ENCODE measurements at regions not wholly inside any gene's neighbourhood (a gene's known extent, or its start where the extent isn't known, plus 50 kb on each side); places are given as distances from the start of the nearest gene placed in this dataset.

DNA sequence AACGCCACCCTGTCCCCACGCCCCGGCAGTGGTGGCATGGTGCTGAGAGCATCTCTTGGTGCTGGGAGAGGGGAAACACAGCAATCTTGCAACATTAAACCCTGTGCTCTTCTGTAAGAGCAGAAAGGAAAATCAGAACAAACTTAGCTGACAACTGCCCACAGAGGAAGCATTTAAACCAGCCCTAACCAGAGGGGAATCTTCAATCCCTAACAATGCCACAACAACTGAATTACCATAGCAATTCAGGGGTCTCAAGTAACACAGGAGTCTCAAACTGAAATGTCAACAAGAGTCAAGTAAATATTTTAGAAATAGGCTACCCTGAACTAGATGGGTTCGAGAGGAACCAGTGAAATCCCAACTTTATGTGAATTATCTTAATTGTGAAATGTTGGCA, 1983.6 kb downstream of the NCAM2 start:
- H3K36me3 ChIP-seq: no peaks in the 10 kb centered on the region
- no peaks in the 10 kb centered on the region for H3K27me3 ChIP-seq
- no peaks in the 10 kb centered on the region for H3K4me1 ChIP-seq
- DNase-seq: no peak
- TF ChIP-seq, protein P1, sequence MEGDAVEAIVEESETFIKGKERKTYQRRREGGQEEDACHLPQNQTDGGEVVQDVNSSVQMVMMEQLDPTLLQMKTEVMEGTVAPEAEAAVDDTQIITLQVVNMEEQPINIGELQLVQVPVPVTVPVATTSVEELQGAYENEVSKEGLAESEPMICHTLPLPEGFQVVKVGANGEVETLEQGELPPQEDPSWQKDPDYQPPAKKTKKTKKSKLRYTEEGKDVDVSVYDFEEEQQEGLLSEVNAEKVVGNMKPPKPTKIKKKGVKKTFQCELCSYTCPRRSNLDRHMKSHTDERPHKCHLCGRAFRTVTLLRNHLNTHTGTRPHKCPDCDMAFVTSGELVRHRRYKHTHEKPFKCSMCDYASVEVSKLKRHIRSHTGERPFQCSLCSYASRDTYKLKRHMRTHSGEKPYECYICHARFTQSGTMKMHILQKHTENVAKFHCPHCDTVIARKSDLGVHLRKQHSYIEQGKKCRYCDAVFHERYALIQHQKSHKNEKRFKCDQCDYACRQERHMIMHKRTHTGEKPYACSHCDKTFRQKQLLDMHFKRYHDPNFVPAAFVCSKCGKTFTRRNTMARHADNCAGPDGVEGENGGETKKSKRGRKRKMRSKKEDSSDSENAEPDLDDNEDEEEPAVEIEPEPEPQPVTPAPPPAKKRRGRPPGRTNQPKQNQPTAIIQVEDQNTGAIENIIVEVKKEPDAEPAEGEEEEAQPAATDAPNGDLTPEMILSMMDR (IDR thresholded peaks at IDR 0.05): no peak
- no peak overlapping the region for H3K4me3 ChIP-seq
- intact Hi-C loops (cut with DNase I): no loop called here
- no peak overlapping the region for H3K9ac ChIP-seq (ENCODE audit: low read depth in 2 of 2, low read length in 2 of 2)
- no peak overlapping the region for H3K27ac ChIP-seq
- no peaks in the 10 kb centered on the region for H3K9me3 ChIP-seq

DNA sequence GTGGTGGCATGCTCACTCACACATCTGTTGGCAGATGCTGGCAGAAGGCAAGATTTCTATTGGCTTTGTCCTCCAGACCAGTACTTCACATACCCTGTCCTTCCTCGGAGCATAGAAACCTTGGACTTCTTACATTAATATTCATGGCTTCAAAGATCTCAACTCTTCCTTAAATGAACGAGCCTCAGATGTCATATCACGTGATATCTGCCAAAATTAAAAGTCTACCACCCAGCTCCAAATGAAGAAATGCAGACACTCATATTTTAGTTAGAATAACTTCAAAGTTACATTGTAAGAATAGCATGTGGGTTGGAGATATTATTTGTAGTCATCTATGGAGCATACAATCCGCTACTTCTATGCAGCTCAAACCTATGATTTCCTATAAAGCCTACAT, 1994.9 kb downstream of the NCAM2 start:
- TF ChIP-seq, protein P1 (IDR thresholded peaks at IDR 0.05): no peak
- H3K4me1 ChIP-seq: no peaks in the 10 kb centered on the region
- H3K9ac ChIP-seq (ENCODE audit: low read depth in 2 of 2, low read length in 2 of 2): no peak overlapping the region
- no peaks in the 10 kb centered on the region for H3K36me3 ChIP-seq
- no peak for DNase-seq
- intact Hi-C loops (cut with DNase I): no loop called here
- H3K27ac ChIP-seq: no peak overlapping the region
- no peaks in the 10 kb centered on the region for H3K9me3 ChIP-seq
- H3K4me3 ChIP-seq: no peak overlapping the region
- H3K27me3 ChIP-seq: no peaks in the 10 kb centered on the region

DNA sequence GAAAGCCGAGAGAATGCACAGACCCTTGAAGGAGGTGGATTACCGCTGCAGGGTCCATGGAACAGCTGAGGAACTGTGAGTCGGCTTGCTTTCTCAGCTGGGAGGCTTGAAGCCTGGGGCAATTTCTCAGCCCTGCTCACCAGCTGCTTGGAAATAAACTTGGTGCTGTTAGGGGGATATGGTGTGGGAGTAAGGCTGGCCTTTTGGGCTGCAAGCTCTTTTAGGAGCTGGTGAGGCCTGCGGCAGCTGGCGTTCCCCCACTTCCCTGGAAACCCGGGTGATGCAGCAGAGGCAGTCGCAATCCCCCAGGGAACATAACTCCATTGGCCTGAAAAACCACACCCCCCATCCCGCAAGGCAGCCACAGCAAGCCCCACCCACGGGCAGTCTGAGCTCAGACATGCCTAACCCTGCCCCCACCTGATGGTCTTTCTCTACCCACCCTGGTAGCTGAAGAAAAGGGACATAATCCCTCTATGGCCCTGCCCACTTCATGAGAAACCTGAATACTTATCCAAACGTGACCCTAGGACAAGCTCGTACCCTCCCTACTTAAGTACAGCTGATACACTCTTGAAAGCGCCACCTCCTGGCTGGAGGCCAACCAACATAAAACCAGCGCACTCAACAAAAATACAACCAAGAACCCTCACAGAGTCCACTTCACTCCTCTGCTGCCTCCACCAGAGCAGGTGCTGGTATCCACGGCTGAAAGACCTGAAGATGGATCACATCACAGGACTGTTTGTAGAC, 1995.8 kb downstream of the NCAM2 start:
- no peak overlapping the region for H3K4me3 ChIP-seq
- TF ChIP-seq, protein P1 (IDR thresholded peaks at IDR 0.05): no peak
- H3K4me1 ChIP-seq: no peaks in the 10 kb centered on the region
- intact Hi-C loops (cut with DNase I): no loop called here
- no peak overlapping the region for H3K9ac ChIP-seq (ENCODE audit: low read depth in 2 of 2, low read length in 2 of 2)
- DNase-seq: no peak
- no peaks in the 10 kb centered on the region for H3K36me3 ChIP-seq
- no peak overlapping the region for H3K27ac ChIP-seq
- H3K9me3 ChIP-seq: no peaks in the 10 kb centered on the region
- H3K27me3 ChIP-seq: no peaks in the 10 kb centered on the region

DNA sequence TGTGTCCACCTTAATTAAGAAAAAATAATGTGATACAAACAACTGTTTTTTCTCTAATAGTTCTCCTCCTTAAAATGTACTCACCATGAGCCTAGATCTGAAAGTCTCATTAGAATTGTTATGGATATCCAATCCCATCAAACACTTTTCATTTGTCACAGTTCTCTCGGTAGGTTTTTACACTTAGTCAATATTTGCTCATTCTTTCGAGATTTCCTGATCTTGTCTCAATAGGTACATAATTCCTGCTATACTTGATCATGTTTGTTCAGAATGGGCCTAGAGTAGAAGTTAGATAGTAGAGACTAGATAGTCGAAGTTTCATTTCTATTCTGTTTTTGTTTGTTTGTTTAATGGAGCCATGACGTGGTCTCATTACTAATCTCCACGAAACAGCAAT, 2005.7 kb downstream of the NCAM2 start:
- TF ChIP-seq, protein P1 (IDR thresholded peaks at IDR 0.05): no peak
- Histone ChIP-seq H3K27ac (no peak overlapping the region), H3K9ac (ENCODE audit: low read depth in 2 of 2, low read length in 2 of 2) (no peak overlapping the region), H3K36me3 (no peaks in the 10 kb centered on the region), H3K27me3 (no peaks in the 10 kb centered on the region), H3K4me3 (no peak overlapping the region), H3K9me3 (no peaks in the 10 kb centered on the region), H3K4me1 (no peaks in the 10 kb centered on the region)
- no peak for DNase-seq
- intact Hi-C loops (cut with DNase I): no loop called here

DNA sequence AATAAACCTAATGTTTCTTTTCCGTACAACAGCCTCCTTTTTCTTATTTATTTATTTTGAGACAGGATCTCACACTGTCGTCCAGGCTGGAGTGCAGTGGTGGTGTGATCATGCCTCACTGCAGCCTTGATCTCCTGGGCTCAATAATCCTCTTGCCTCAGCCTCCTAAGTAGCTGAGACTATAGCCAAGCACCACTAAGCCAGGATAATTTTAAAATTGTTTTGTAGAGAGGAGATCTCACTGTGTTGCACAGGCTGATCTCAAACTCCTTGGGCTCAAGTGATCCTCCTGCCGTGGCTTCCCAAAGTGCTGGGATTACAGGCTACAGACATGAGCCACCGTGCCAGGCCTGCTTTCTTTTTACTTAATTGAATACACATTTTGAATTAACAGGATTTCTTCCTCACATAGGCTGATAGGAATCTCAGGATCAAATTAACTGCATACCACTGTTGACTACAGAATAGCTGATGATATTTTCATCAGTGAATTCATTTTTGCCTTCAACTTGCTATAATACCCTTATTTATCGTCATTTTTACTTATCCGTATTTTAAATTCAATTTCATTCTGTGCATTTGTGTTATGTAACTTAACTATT, 2010.5 kb downstream of the NCAM2 start:
- intact Hi-C loops (cut with DNase I): no loop called here
- H3K27ac ChIP-seq: no peak overlapping the region
- H3K9ac ChIP-seq (ENCODE audit: low read depth in 2 of 2, low read length in 2 of 2): no peak overlapping the region
- H3K4me1 ChIP-seq: no peaks in the 10 kb centered on the region
- no peak for DNase-seq
- H3K27me3 ChIP-seq: no peaks in the 10 kb centered on the region
- no peaks in the 10 kb centered on the region for H3K36me3 ChIP-seq
- H3K4me3 ChIP-seq: no peak overlapping the region
- TF ChIP-seq, protein P1 (IDR thresholded peaks at IDR 0.05): no peak
- no peaks in the 10 kb centered on the region for H3K9me3 ChIP-seq
